Natural killer cell (primary cell): ENCODE measurements at regions not wholly inside any gene's neighbourhood (a gene's known extent, or its start where the extent isn't known, plus 50 kb on each side); places are given as distances from the start of the nearest gene placed in this dataset.

ENCODE experiments used
- ATAC-seq, 3 donors: fragments of 150-1000 bp in 2 of 3; fragments of 200-7000 bp in 1 of 3; cut with Tn5 transposase; 1 replicate in 1 of 3; 2 replicates in 2 of 3; pipeline ENCODE4 v1.10.0; 2021; ENCODE audit warnings: mild to moderate bottlenecking in 2 of 3, moderate library complexity in 2 of 3
- DNase-seq, 2 donors: peaks; one replicate each; pipeline versions ENCODE4 v3.0.0 to v3.0.0-alpha.2; 2013 to 2021; ENCODE audit warnings: mixed read lengths in 1 of 2
- H3K27ac ChIP-seq: one replicate; pipeline ENCODE4 v1.5.1; 2013; ENCODE audit warnings: mild to moderate bottlenecking, low read length
- H3K27me3 ChIP-seq: one replicate; pipeline ENCODE4 v1.6.1; 2013; ENCODE audit warnings: low read length; ENCODE audit not compliant: control insufficient read depth, insufficient read depth
- H3K36me3 ChIP-seq: one replicate; pipeline ENCODE4 v1.6.1; 2013; ENCODE audit warnings: low read length; ENCODE audit not compliant: control insufficient read depth, insufficient read depth
- H3K4me1 ChIP-seq: one replicate; pipeline ENCODE4 v1.6.1; 2013; ENCODE audit warnings: low read length; ENCODE audit not compliant: control insufficient read depth, insufficient read depth
- H3K4me3 ChIP-seq: one replicate; pipeline ENCODE4 v1.5.1; 2013; ENCODE audit warnings: low read length
- H3K9me3 ChIP-seq: one replicate; pipeline ENCODE4 v1.6.1; 2013; ENCODE audit warnings: low read length; ENCODE audit not compliant: control insufficient read depth, insufficient read depth
- H3K27ac Mint-ChIP-seq, 2 donors: one replicate each; pipeline ENCODE4 v1.8.0; 2022; ENCODE audit warnings: mild to moderate bottlenecking in 2 of 2, mixed read lengths in 2 of 2, moderate library complexity in 1 of 2
- H3K27me3 Mint-ChIP-seq, 2 donors: one replicate each; pipeline ENCODE4 v1.8.0; 2022; ENCODE audit warnings: low read depth in 2 of 2, mixed read lengths in 2 of 2
- H3K36me3 Mint-ChIP-seq: one replicate; pipeline ENCODE4 v1.8.0; 2022; ENCODE audit warnings: mixed read lengths
- H3K4me1 Mint-ChIP-seq, 2 donors: one replicate each; pipeline ENCODE4 v1.8.0; 2022; ENCODE audit warnings: mixed read lengths in 2 of 2
- H3K4me3 Mint-ChIP-seq: one replicate; pipeline ENCODE4 v1.8.0; 2022; ENCODE audit warnings: mild to moderate bottlenecking, moderate library complexity, mixed read lengths
- H3K9me3 Mint-ChIP-seq, 2 donors: one replicate each; pipeline ENCODE4 v1.8.0; 2022; ENCODE audit warnings: mixed read lengths in 2 of 2
- WGBS: methylation state at CpG from one replicate; pipeline ENCODE4 v1.1.7; 2013; ENCODE audit warnings: missing lambda C conversion rate; ENCODE audit not compliant: insufficient coverage; 5-methylcytosine and 5-hydroxymethylcytosine counted together
- intact Hi-C: fragments of 100-400 bp; cut with micrococcal nuclease; formaldehyde crosslinking; loops from one replicate; pipeline ENCODE4 v1.14.2; 2022
- TF ChIP-seq, protein P1 (sequence below): fragments of 200-600 bp; IDR thresholded peaks from one replicate; pipeline ENCODE4 v1.8.0; 2022; ENCODE audit warnings: antibody characterized with exemption

DNA sequence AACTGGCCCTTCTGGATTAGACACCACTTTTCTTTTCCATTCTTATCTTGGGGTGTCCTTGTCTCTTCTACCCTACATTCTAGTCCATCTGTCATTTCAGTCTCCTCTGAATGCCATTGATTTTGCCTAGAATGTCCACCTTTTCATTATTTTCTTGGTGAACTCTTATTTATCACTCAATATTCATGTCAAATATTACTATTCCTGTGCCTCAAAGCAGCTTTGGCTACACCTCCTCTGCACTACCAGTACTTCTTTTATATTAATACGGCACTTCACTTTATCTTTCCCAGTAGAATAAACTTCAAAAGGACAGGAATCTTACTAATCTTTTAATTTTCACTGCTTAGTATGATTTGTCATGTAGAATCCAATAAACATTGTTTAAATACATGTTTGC, 186.4 kb upstream of the DPYD start:
- H3K27ac Mint-ChIP-seq, result no peak overlapping the region
- Histone ChIP-seq H3K36me3 (no peaks in the 10 kb centered on the region), H3K9me3 (peaks cover 6% of the 10 kb centered on the region), H3K27ac (no peak overlapping the region), H3K4me3 (no peak overlapping the region), H3K4me1 (no peaks in the 10 kb centered on the region), H3K27me3 (no peaks in the 10 kb centered on the region)
- peaks cover 0 to 5% of the 10 kb centered on the region in 2 donors for H3K27me3 Mint-ChIP-seq
- H3K4me1 Mint-ChIP-seq, result peaks cover 17 to 21% of the 10 kb centered on the region in 2 donors
- H3K9me3 Mint-ChIP-seq, result peaks cover 16 to 19% of the 10 kb centered on the region in 2 donors
- DNase-seq (no peak), ATAC-seq (no peak)
- 100% methylated on average over 1 of the region's 1 CpG for WGBS
- no peak overlapping the region for H3K4me3 Mint-ChIP-seq
- intact Hi-C loops, result no loop called here
- TF ChIP-seq, protein P1, sequence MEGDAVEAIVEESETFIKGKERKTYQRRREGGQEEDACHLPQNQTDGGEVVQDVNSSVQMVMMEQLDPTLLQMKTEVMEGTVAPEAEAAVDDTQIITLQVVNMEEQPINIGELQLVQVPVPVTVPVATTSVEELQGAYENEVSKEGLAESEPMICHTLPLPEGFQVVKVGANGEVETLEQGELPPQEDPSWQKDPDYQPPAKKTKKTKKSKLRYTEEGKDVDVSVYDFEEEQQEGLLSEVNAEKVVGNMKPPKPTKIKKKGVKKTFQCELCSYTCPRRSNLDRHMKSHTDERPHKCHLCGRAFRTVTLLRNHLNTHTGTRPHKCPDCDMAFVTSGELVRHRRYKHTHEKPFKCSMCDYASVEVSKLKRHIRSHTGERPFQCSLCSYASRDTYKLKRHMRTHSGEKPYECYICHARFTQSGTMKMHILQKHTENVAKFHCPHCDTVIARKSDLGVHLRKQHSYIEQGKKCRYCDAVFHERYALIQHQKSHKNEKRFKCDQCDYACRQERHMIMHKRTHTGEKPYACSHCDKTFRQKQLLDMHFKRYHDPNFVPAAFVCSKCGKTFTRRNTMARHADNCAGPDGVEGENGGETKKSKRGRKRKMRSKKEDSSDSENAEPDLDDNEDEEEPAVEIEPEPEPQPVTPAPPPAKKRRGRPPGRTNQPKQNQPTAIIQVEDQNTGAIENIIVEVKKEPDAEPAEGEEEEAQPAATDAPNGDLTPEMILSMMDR, result no peak
- H3K36me3 Mint-ChIP-seq, result peaks cover 23% of the 10 kb centered on the region

DNA sequence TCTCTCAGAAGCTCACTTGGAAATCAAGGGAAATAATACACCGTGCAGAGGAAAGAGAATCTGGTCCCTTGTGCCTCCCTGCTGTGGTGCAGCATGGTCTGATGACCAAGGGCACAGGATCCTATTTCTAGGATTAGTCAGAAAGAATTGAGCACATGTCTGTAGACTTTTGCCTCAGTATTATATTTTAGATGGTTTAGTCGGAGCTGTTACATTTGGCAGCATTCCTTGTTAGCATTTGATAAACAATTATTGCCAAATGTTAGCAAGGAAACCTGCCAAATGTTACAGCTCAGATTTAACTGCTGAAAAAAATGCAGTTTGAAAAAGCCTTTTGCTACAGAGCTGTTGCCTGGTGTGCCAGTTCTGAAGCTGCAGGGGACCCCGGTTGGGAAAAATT, 183.5 kb upstream of the DPYD start:
- peaks cover 8 to 9% of the 10 kb centered on the region in 2 donors for H3K4me1 Mint-ChIP-seq
- ATAC-seq (no peak), DNase-seq (no peak)
- no peak overlapping the region for H3K4me3 ChIP-seq
- H3K4me1 ChIP-seq, result no peaks in the 10 kb centered on the region
- peaks cover 0 to 5% of the 10 kb centered on the region in 2 donors for H3K27me3 Mint-ChIP-seq
- H3K9me3 Mint-ChIP-seq, result peaks cover 16 to 19% of the 10 kb centered on the region in 2 donors
- peaks cover 6% of the 10 kb centered on the region for H3K9me3 ChIP-seq
- no peak overlapping the region for H3K27ac Mint-ChIP-seq
- H3K4me3 Mint-ChIP-seq, result no peak overlapping the region
- TF ChIP-seq, protein P1, result no peak
- peaks cover 23% of the 10 kb centered on the region for H3K36me3 Mint-ChIP-seq
- 82% methylated on average over 3 of the region's 3 CpGs for WGBS
- H3K36me3 ChIP-seq, result no peaks in the 10 kb centered on the region
- intact Hi-C loops, result no loop called here
- H3K27ac ChIP-seq, result no peak overlapping the region
- H3K27me3 ChIP-seq, result no peaks in the 10 kb centered on the region

DNA sequence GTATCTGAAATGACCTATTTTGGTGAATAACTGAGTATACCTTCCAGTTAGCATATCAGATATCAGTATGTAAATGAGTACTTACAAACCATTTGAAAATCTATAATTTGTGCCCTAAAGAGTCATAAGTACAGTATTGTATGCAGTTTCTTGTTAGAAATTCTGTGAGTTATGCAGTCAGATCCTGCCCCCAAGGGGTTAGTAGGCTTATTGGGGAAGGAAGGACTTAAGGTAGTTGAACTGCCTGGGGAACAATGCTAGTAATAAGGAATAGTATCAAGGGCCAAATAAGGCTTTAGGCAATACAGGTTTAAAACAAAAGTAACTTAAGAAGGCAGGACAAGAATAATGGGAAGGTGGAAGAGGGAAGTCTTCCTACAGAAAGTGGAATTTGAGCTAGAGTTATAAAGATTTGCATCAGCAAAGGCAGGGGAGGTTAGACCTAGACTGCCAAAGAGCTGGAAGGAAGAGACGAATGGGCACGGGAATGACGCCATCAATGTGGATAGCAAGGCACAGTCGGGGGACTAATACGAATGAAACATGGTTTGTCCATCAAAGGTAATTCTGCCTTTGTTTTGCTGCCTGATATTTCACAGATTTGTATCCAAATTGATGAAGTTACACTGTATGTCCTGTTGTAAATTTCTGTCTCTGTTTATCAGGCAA, 182.9 kb upstream of the DPYD start:
- Histone ChIP-seq H3K4me1 (no peaks in the 10 kb centered on the region), H3K4me3 (no peak overlapping the region), H3K27me3 (no peaks in the 10 kb centered on the region), H3K36me3 (no peaks in the 10 kb centered on the region), H3K9me3 (peaks cover 6% of the 10 kb centered on the region), H3K27ac (no peak overlapping the region)
- H3K9me3 Mint-ChIP-seq, result peaks cover 16 to 19% of the 10 kb centered on the region in 2 donors
- no peak for DNase-seq
- intact Hi-C loops, result no loop called here
- no peak overlapping the region for H3K4me3 Mint-ChIP-seq
- peaks cover 8 to 9% of the 10 kb centered on the region in 2 donors for H3K4me1 Mint-ChIP-seq
- peaks cover 0 to 5% of the 10 kb centered on the region in 2 donors for H3K27me3 Mint-ChIP-seq
- TF ChIP-seq, protein P1, result no peak
- no peak for ATAC-seq
- H3K27ac Mint-ChIP-seq, result no peak overlapping the region
- peaks cover 23% of the 10 kb centered on the region for H3K36me3 Mint-ChIP-seq
- 70% methylated on average over 5 of the region's 5 CpGs for WGBS
